ENCODE measurements at regions not wholly inside any gene's neighbourhood (a gene's known extent, or its start where the extent isn't known, plus 50 kb on each side); places are given as distances from the start of the nearest gene placed in this dataset.

GRCh38 chr1:73772941-73773340, 425.0 kb downstream of the LRRIQ3 start:
- TF ChIP-seq CSRNP3 (CRISPR knock-in tag; IDR thresholded peaks at IDR 0.05) (no peak), ZNF8 (CRISPR knock-in tag; IDR thresholded peaks at IDR 0.05) (no peak), RARB (CRISPR knock-in tag; IDR thresholded peaks at IDR 0.05) (no peak), PATZ1 (CRISPR knock-in tag; IDR thresholded peaks at IDR 0.05; ENCODE audit: borderline replicate concordance) (no peak), ZC3H10 (CRISPR knock-in tag; IDR thresholded peaks at IDR 0.05) (no peak), ZNF70 (CRISPR knock-in tag; IDR thresholded peaks at IDR 0.05) (no peak), ISL1 (CRISPR knock-in tag; IDR thresholded peaks at IDR 0.05) (no peak)

GRCh38 chr1:73771396-73771795, 426.6 kb downstream of the LRRIQ3 start:
- no peak for TF ChIP-seq CSDC2 (CRISPR knock-in tag; IDR thresholded peaks at IDR 0.05)
- no peak for TF ChIP-seq ZFP30 (CRISPR knock-in tag; IDR thresholded peaks at IDR 0.05)
- no peak for TF ChIP-seq CSRNP3 (CRISPR knock-in tag; IDR thresholded peaks at IDR 0.05)
- TF ChIP-seq ESRRG (CRISPR knock-in tag; IDR thresholded peaks at IDR 0.05) = no peak
- TF ChIP-seq CREB5 (CRISPR knock-in tag; IDR thresholded peaks at IDR 0.05; ENCODE audit: low read depth) = no peak
- no peak for TF ChIP-seq SNAI2 (CRISPR knock-in tag; IDR thresholded peaks at IDR 0.05)
- no peak for TF ChIP-seq TSHZ2 (CRISPR knock-in tag; IDR thresholded peaks at IDR 0.05)
- TF ChIP-seq POU6F1 (CRISPR knock-in tag; IDR thresholded peaks at IDR 0.05; ENCODE audit: borderline replicate concordance, low read depth) = no peak
- TF ChIP-seq PPARA (CRISPR knock-in tag; IDR thresholded peaks at IDR 0.05; ENCODE audit: borderline replicate concordance) = no peak
- no peak for TF ChIP-seq RARB (CRISPR knock-in tag; IDR thresholded peaks at IDR 0.05)
- TF ChIP-seq PATZ1 (CRISPR knock-in tag; IDR thresholded peaks at IDR 0.05; ENCODE audit: borderline replicate concordance) = no peak
- TF ChIP-seq GLIS3 (CRISPR knock-in tag; IDR thresholded peaks at IDR 0.05) = no peak
- no peak for TF ChIP-seq ARNTL (CRISPR knock-in tag; IDR thresholded peaks at IDR 0.05; ENCODE audit: borderline replicate concordance, low read depth)
- no peak for TF ChIP-seq BACH2 (CRISPR knock-in tag; IDR thresholded peaks at IDR 0.05; ENCODE audit: borderline replicate concordance)
- no peak for TF ChIP-seq ZC3H10 (CRISPR knock-in tag; IDR thresholded peaks at IDR 0.05)
- TF ChIP-seq ZNF565 (CRISPR knock-in tag; conservative IDR thresholded peaks at IDR 0.05; ENCODE audit: low read depth) = no peak
- TF ChIP-seq OSR1 (CRISPR knock-in tag; IDR thresholded peaks at IDR 0.05) = no peak
- no peak for ATAC-seq

More at GRCh38 chr1:73772941-73773340, 425.0 kb downstream of the LRRIQ3 start:
- no peak for ATAC-seq
